Effector CD4-positive, alpha-beta T cell (primary cell): ENCODE measurements at regions not wholly inside any gene's neighbourhood (a gene's known extent, or its start where the extent isn't known, plus 50 kb on each side); places are given as distances from the start of the nearest gene placed in this dataset.
"Not testable (repeated sequence)": the region's sequence is repeated elsewhere in the genome, so short reads cannot be mapped to it uniquely, and the experiment has no call there.

ENCODE experiments used
- DNase-seq: peaks from one replicate; pipeline ENCODE4 v3.0.0-alpha.2; 2020

- no peak for DNase-seq
Measured at GRCh38 chrX:43238461-43238945, 417.6 kb upstream of the MAOA start.

GRCh38 chrX:43239356-43239755 lies 416.7 kb upstream of the MAOA start:
- no peak for DNase-seq

GRCh38 chrX:43255596-43255995 lies 400.5 kb upstream of the MAOA start:
- no peak for DNase-seq

GRCh38 chrX:43266487-43266886 lies 389.6 kb upstream of the MAOA start:
- DNase-seq: no peak

GRCh38 chrX:43267652-43268051 lies 388.4 kb upstream of the MAOA start:
- DNase-seq: no peak

- DNase-seq: no peak
Measured at GRCh38 chrX:43269201-43269600, 386.9 kb upstream of the MAOA start.

GRCh38 chrX:43277879-43278278 lies 378.2 kb upstream of the MAOA start:
- no peak for DNase-seq

- DNase-seq: no peak
Measured at GRCh38 chrX:43278440-43278839, 377.7 kb upstream of the MAOA start.

- no peak for DNase-seq
Measured at GRCh38 chrX:43279341-43279808, 376.7 kb upstream of the MAOA start.

- no peak for DNase-seq
Measured at GRCh38 chrX:43283187-43283586, 372.9 kb upstream of the MAOA start.

- DNase-seq: not testable (repeated sequence)
Measured at GRCh38 chrX:43311625-43312024, 344.5 kb upstream of the MAOA start.

- DNase-seq: no peak
Measured at GRCh38 chrX:43313035-43313434, 343.1 kb upstream of the MAOA start.

- no peak for DNase-seq
Measured at GRCh38 chrX:43314525-43314924, 341.6 kb upstream of the MAOA start.

GRCh38 chrX:43315622-43316021 lies 340.5 kb upstream of the MAOA start:
- no peak for DNase-seq

GRCh38 chrX:43316146-43316545 lies 340.0 kb upstream of the MAOA start:
- DNase-seq: no peak

- no peak for DNase-seq
Measured at GRCh38 chrX:43317378-43317777, 338.7 kb upstream of the MAOA start.

GRCh38 chrX:43328358-43328946 lies 327.6 kb upstream of the MAOA start:
- no peak for DNase-seq

- no peak for DNase-seq
Measured at GRCh38 chrX:43333543-43333942, 322.6 kb upstream of the MAOA start.

GRCh38 chrX:43345166-43345565 lies 310.9 kb upstream of the MAOA start:
- DNase-seq: no peak

- no peak for DNase-seq
Measured at GRCh38 chrX:43349363-43349762, 306.7 kb upstream of the MAOA start.

- no peak for DNase-seq
Measured at GRCh38 chrX:43350935-43351334, 305.2 kb upstream of the MAOA start.

- no peak for DNase-seq
Measured at GRCh38 chrX:43357741-43358140, 298.4 kb upstream of the MAOA start.

GRCh38 chrX:43373032-43373431 lies 283.1 kb upstream of the MAOA start:
- no peak for DNase-seq

GRCh38 chrX:43375136-43375535 lies 281.0 kb upstream of the MAOA start:
- DNase-seq: no peak

GRCh38 chrX:43380704-43381103 lies 275.4 kb upstream of the MAOA start:
- no peak for DNase-seq
